GM23338 (cell line): ENCODE measurements at regions not wholly inside any gene's neighbourhood (a gene's known extent, or its start where the extent isn't known, plus 50 kb on each side); places are given as distances from the start of the nearest gene placed in this dataset.

ENCODE experiments used
- ATAC-seq: fragments of 200-7000 bp; cut with Tn5 transposase; 3 replicates; pipeline ENCODE4 v1.9.1; 2020
- DNase-seq: peaks from one replicate; pipeline ENCODE4 v3.0.0-alpha.2; 2015; ENCODE audit warnings: low spot score
- H2AFZ ChIP-seq: fragments of 200-600 bp; sonication (generic); 2 replicates; pipeline ENCODE4 v1.8.0; 2016; ENCODE audit warnings: antibody characterized with exemption, mild to moderate bottlenecking, moderate library complexity
- H3F3A ChIP-seq: fragments of 200-600 bp; sonication (generic); replicated peaks from 2 replicates; pipeline ENCODE4 v1.8.0; 2017; ENCODE audit warnings: antibody characterized with exemption, mixed run types, low read depth
- H3K27ac ChIP-seq: fragments of 200-600 bp; sonication (generic); 2 replicates; pipeline ENCODE4 v1.6.1; 2016; ENCODE audit warnings: low read depth
- H3K27me3 ChIP-seq: fragments of 200-600 bp; sonication (generic); 2 replicates; pipeline ENCODE4 v1.8.0; 2016; ENCODE audit warnings: mild to moderate bottlenecking, mixed run types, moderate library complexity; ENCODE audit not compliant: insufficient read depth
- H3K36me3 ChIP-seq: fragments of 200-600 bp; sonication (generic); 2 replicates; pipeline ENCODE4 v1.8.0; 2016; ENCODE audit warnings: mild to moderate bottlenecking; ENCODE audit not compliant: insufficient read depth
- H3K4me1 ChIP-seq: fragments of 200-600 bp; sonication (generic); 2 replicates; pipeline ENCODE4 v1.8.0; 2016; ENCODE audit warnings: mild to moderate bottlenecking, moderate library complexity; ENCODE audit not compliant: insufficient read depth
- H3K4me2 ChIP-seq: fragments of 200-600 bp; sonication (generic); 2 replicates; pipeline ENCODE4 v1.7.1; 2017; ENCODE audit warnings: mixed run types
- H3K4me3 ChIP-seq: fragments of 200-600 bp; sonication (generic); 2 replicates; pipeline ENCODE4 v1.6.1; 2016; ENCODE audit warnings: mixed run types
- H3K79me2 ChIP-seq: fragments of 200-600 bp; sonication (generic); replicated peaks from 2 replicates; pipeline ENCODE4 v1.8.0; 2017; ENCODE audit warnings: mild to moderate bottlenecking; ENCODE audit not compliant: insufficient read depth
- H3K9me2 ChIP-seq: fragments of 200-600 bp; sonication (generic); 2 replicates; pipeline ENCODE4 v1.8.0; 2017; ENCODE audit not compliant: insufficient read depth
- H4K20me1 ChIP-seq: fragments of 200-600 bp; sonication (generic); replicated peaks from 2 replicates; pipeline ENCODE4 v1.8.0; 2017; ENCODE audit warnings: mild to moderate bottlenecking; ENCODE audit not compliant: insufficient read depth
- H3K27ac Mint-ChIP-seq: 2 replicates; pipeline ENCODE4 v1.8.0; 2020; ENCODE audit warnings: inconsistent platforms, mild to moderate bottlenecking, moderate library complexity, mixed read lengths
- H3K27me3 Mint-ChIP-seq: 3 replicates; pipeline ENCODE4 v1.8.0; 2022; ENCODE audit warnings: low read depth, mild to moderate bottlenecking, moderate library complexity, mixed read lengths, inconsistent platforms; ENCODE audit not compliant: insufficient read depth, poor library complexity
- H3K36me3 Mint-ChIP-seq: 3 replicates; pipeline ENCODE4 v1.8.0; 2021; ENCODE audit warnings: low read depth, mild to moderate bottlenecking, inconsistent platforms, moderate library complexity, mixed read lengths
- H3K4me1 Mint-ChIP-seq: 3 replicates; pipeline ENCODE4 v1.8.0; 2020; ENCODE audit warnings: mild to moderate bottlenecking, inconsistent platforms, mixed read lengths
- H3K4me3 Mint-ChIP-seq: 3 replicates; pipeline ENCODE4 v1.8.0; 2021; ENCODE audit warnings: moderate library complexity, mild to moderate bottlenecking, inconsistent platforms, mixed read lengths
- H3K9me3 Mint-ChIP-seq: 3 replicates; pipeline ENCODE4 v1.8.0; 2020; ENCODE audit warnings: moderate library complexity, mild to moderate bottlenecking, inconsistent platforms, mixed read lengths
- CREB1 ChIP-seq: fragments of 250-450 bp; sonication (Bioruptor Pico); IDR thresholded peaks from 2 replicates; pipeline ENCODE4 v1.5.0; 2020; ENCODE audit warnings: low read depth, mild to moderate bottlenecking, moderate library complexity
- EZH2 ChIP-seq: fragments of 200-600 bp; sonication (generic); IDR thresholded peaks from one replicate; pipeline ENCODE4 v1.8.0; 2017; ENCODE audit warnings: antibody characterized with exemption, mild to moderate bottlenecking, low read depth; ENCODE audit not compliant: unreplicated experiment
- EZH2phosphoT487 ChIP-seq: fragments of 200-600 bp; sonication (generic); IDR thresholded peaks from one replicate; pipeline ENCODE4 v1.8.1; 2018; ENCODE audit warnings: antibody characterized with exemption; ENCODE audit not compliant: unreplicated experiment
- JUNB ChIP-seq: IDR thresholded peaks from one replicate; pipeline ENCODE4 v1.6.1; 2016; ENCODE audit warnings: antibody characterized with exemption; ENCODE audit not compliant: unreplicated experiment
- NANOG ChIP-seq: IDR thresholded peaks from 2 replicates; pipeline ENCODE4 v1.6.1; 2016; ENCODE audit warnings: antibody characterized with exemption, borderline replicate concordance
- POLR2AphosphoS5 ChIP-seq: IDR thresholded peaks from 2 replicates; pipeline ENCODE4 v1.6.1; 2016; ENCODE audit warnings: antibody characterized with exemption, low read depth
- STAT1 ChIP-seq: IDR thresholded peaks from one replicate; pipeline ENCODE4 v1.6.1; 2016; ENCODE audit warnings: antibody characterized with exemption; ENCODE audit not compliant: unreplicated experiment
- ZNF114 ChIP-seq: fragments of 250-450 bp; sonication (Bioruptor Pico); IDR thresholded peaks from 2 replicates; pipeline ENCODE4 v1.5.0; 2020; ENCODE audit warnings: mild to moderate bottlenecking, moderate library complexity
- ZNF331 ChIP-seq: fragments of 250-450 bp; sonication (Bioruptor Pico); IDR thresholded peaks from 2 replicates; pipeline ENCODE4 v1.5.0; 2020; ENCODE audit warnings: low read depth, mild to moderate bottlenecking, moderate library complexity
- TF ChIP-seq, protein P1 (sequence below), 2 experiments: fragments of 200-600 bp in 1 of 2; sonication (generic) in 1 of 2; conservative IDR thresholded peaks; 2 replicates each; pipeline versions ENCODE4 v1.5.1 to v1.6.1; 2016 to 2017; ENCODE audit warnings: antibody characterized with exemption in 2 of 2, low read depth in 2 of 2, mild to moderate bottlenecking in 2 of 2, moderate library complexity in 1 of 2
- TF ChIP-seq, protein P2 (sequence below): IDR thresholded peaks from 2 replicates; pipeline ENCODE4 v1.6.1; 2016; ENCODE audit warnings: antibody characterized with exemption
- TF ChIP-seq, protein P3 (sequence below): IDR thresholded peaks from one replicate; pipeline ENCODE4 v1.6.1; 2018; ENCODE audit warnings: antibody characterized with exemption; ENCODE audit not compliant: unreplicated experiment

DNA sequence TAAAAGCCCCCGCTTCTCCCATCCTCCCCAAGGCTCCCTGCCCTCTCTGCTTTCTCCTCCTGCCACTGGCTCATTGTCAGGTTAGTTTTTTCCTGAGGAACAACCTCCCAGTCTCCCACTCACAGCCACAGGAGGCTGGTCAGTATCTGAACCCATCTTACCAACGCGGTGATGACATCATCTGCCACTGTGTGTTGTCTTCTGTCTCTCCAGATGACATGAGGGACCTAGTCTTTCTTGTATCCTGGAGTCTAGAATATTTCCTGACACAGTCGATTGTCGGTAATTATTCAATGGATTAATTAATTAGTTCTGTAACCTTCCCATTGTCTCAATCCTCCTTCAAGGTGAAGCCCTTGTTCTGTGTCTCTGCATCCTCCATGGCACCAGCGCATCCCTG lies 290.2 kb downstream of the GALR1 start:
- no peaks in the 10 kb centered on the region; the same call in 1 of the 2 replicates for H3K36me3 ChIP-seq
- Mint-ChIP-seq H3K36me3 (peaks cover 23% of the 10 kb centered on the region), H3K9me3 (peaks cover 50% of the 10 kb centered on the region), H3K4me1 (no peaks in the 10 kb centered on the region), H3K27me3 (no peaks in the 10 kb centered on the region), H3K4me3 (no peak overlapping the region), H3K27ac (no peak overlapping the region)
- H3F3A ChIP-seq, result no peaks in the 10 kb centered on the region
- TF ChIP-seq ZNF331 (CRISPR knock-in tag) (no peak), JUNB (no peak), STAT1 (no peak), EZH2 (no peak), EZH2phosphoT487 (no peak)
- TF ChIP-seq, protein P1, sequence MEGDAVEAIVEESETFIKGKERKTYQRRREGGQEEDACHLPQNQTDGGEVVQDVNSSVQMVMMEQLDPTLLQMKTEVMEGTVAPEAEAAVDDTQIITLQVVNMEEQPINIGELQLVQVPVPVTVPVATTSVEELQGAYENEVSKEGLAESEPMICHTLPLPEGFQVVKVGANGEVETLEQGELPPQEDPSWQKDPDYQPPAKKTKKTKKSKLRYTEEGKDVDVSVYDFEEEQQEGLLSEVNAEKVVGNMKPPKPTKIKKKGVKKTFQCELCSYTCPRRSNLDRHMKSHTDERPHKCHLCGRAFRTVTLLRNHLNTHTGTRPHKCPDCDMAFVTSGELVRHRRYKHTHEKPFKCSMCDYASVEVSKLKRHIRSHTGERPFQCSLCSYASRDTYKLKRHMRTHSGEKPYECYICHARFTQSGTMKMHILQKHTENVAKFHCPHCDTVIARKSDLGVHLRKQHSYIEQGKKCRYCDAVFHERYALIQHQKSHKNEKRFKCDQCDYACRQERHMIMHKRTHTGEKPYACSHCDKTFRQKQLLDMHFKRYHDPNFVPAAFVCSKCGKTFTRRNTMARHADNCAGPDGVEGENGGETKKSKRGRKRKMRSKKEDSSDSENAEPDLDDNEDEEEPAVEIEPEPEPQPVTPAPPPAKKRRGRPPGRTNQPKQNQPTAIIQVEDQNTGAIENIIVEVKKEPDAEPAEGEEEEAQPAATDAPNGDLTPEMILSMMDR (conservative IDR thresholded peaks at IDR 0.05; ENCODE audit: low read depth in 2 of 2), result no peak
- H3K4me3 ChIP-seq, result no peak overlapping the region
- no peak overlapping the region for H3K27ac ChIP-seq
- H3K9me2 ChIP-seq, result no peaks in the 10 kb centered on the region
- H2AFZ ChIP-seq, result no peak overlapping the region
- ATAC-seq (no peak), DNase-seq (no peak)
- no peaks in the 10 kb centered on the region for H3K27me3 ChIP-seq
- H3K4me2 ChIP-seq, result no peak overlapping the region
- H4K20me1 ChIP-seq, result no peaks in the 10 kb centered on the region
- no peaks in the 10 kb centered on the region for H3K4me1 ChIP-seq
- H3K79me2 ChIP-seq, result no peaks in the 10 kb centered on the region

DNA sequence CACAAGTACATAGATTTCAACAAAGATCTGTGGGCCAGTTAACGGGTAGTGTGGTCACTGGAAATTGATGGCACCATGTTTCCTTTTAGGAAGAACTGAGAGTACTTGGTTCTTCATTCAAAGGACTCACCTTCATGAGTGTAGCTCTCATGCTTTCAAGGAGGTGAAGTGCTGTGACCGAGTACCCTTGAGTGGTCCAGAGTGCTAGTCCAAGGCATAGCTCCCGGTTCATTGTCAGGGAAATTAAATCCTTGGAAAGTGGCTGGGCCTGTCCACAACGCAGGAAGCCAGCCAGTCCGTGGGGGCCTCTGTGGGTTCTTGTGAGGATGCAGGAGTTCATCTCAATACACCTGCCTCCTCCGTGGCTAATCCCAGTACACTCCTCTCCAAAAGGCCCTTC lies 295.1 kb downstream of the GALR1 start:
- no peaks in the 10 kb centered on the region for H3K4me1 ChIP-seq
- no peaks in the 10 kb centered on the region for H3K36me3 ChIP-seq
- no peaks in the 10 kb centered on the region for H4K20me1 ChIP-seq
- ATAC-seq (no peak), DNase-seq (no peak)
- H3K79me2 ChIP-seq, result no peaks in the 10 kb centered on the region
- Mint-ChIP-seq H3K36me3 (peaks cover 4% of the 10 kb centered on the region; the same call in 2 of the 3 replicates), H3K27me3 (peaks cover 6% of the 10 kb centered on the region), H3K27ac (no peak overlapping the region), H3K4me3 (no peak overlapping the region), H3K4me1 (no peaks in the 10 kb centered on the region), H3K9me3 (peaks cover 8% of the 10 kb centered on the region)
- H3F3A ChIP-seq, result no peaks in the 10 kb centered on the region
- no peak overlapping the region for H3K4me3 ChIP-seq
- no peaks in the 10 kb centered on the region for H3K27me3 ChIP-seq
- H3K9me2 ChIP-seq, result no peaks in the 10 kb centered on the region
- H2AFZ ChIP-seq, result no peak overlapping the region
- no peak overlapping the region for H3K4me2 ChIP-seq
- H3K27ac ChIP-seq, result no peak overlapping the region
- TF ChIP-seq ZNF114 (CRISPR knock-in tag) (no peak), POLR2AphosphoS5 (no peak), NANOG (no peak), STAT1 (no peak), JUNB (no peak), EZH2 (no peak), ZNF331 (CRISPR knock-in tag) (no peak), EZH2phosphoT487 (no peak), CREB1 (CRISPR knock-in tag) (no peak)
- TF ChIP-seq, protein P2, sequence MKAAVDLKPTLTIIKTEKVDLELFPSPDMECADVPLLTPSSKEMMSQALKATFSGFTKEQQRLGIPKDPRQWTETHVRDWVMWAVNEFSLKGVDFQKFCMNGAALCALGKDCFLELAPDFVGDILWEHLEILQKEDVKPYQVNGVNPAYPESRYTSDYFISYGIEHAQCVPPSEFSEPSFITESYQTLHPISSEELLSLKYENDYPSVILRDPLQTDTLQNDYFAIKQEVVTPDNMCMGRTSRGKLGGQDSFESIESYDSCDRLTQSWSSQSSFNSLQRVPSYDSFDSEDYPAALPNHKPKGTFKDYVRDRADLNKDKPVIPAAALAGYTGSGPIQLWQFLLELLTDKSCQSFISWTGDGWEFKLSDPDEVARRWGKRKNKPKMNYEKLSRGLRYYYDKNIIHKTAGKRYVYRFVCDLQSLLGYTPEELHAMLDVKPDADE, result no peak
- TF ChIP-seq, protein P3, sequence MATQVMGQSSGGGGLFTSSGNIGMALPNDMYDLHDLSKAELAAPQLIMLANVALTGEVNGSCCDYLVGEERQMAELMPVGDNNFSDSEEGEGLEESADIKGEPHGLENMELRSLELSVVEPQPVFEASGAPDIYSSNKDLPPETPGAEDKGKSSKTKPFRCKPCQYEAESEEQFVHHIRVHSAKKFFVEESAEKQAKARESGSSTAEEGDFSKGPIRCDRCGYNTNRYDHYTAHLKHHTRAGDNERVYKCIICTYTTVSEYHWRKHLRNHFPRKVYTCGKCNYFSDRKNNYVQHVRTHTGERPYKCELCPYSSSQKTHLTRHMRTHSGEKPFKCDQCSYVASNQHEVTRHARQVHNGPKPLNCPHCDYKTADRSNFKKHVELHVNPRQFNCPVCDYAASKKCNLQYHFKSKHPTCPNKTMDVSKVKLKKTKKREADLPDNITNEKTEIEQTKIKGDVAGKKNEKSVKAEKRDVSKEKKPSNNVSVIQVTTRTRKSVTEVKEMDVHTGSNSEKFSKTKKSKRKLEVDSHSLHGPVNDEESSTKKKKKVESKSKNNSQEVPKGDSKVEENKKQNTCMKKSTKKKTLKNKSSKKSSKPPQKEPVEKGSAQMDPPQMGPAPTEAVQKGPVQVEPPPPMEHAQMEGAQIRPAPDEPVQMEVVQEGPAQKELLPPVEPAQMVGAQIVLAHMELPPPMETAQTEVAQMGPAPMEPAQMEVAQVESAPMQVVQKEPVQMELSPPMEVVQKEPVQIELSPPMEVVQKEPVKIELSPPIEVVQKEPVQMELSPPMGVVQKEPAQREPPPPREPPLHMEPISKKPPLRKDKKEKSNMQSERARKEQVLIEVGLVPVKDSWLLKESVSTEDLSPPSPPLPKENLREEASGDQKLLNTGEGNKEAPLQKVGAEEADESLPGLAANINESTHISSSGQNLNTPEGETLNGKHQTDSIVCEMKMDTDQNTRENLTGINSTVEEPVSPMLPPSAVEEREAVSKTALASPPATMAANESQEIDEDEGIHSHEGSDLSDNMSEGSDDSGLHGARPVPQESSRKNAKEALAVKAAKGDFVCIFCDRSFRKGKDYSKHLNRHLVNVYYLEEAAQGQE, result no peak
- TF ChIP-seq, protein P1 (conservative IDR thresholded peaks at IDR 0.05; ENCODE audit: low read depth in 2 of 2), result no peak
